ENCODE measurements at regions not wholly inside any gene's neighbourhood (a gene's known extent, or its start where the extent isn't known, plus 50 kb on each side); places are given as distances from the start of the nearest gene placed in this dataset.
"Not testable (repeated sequence)": the region's sequence is repeated elsewhere in the genome, so short reads cannot be mapped to it uniquely, and the experiment has no call there.

DNA sequence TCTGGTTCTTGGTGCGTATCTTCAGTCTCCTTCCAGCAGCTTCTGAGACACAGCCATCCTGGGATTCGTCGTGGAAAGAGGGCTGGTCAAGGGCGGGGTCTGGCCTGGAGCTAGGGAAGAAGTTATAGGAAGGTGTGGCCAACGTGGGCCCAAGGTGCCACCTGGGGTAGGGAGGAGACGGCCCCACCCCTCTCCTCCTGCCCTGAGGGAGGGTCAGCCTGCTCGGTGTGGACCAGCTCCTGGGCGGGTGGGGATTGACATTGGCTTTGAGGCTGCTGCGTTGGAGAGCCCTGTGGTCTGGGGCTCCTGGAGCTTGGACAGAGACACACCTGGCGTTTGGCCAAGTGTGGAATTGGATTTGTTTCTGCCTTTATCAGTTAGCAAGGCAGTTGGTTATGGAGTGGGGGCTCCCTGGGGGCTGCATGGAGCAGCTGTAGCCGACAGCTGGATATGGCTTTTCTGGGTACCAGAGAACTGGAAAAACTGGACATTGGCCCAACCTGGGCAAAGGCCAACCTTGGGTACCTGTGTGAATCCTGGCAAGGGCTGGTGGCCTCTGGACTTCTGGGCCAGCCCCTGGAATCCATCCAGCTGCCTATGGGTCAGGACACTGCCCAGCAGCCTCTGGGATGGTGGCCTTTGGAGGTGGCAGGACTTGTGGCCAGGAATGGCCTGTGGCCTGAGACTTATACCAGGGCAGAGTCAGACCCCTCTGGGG, 75.7 kb upstream of the PPP1R26 start:
- DNase-seq: peak in 2 of 3 donors; percentile 3 to 11

DNA sequence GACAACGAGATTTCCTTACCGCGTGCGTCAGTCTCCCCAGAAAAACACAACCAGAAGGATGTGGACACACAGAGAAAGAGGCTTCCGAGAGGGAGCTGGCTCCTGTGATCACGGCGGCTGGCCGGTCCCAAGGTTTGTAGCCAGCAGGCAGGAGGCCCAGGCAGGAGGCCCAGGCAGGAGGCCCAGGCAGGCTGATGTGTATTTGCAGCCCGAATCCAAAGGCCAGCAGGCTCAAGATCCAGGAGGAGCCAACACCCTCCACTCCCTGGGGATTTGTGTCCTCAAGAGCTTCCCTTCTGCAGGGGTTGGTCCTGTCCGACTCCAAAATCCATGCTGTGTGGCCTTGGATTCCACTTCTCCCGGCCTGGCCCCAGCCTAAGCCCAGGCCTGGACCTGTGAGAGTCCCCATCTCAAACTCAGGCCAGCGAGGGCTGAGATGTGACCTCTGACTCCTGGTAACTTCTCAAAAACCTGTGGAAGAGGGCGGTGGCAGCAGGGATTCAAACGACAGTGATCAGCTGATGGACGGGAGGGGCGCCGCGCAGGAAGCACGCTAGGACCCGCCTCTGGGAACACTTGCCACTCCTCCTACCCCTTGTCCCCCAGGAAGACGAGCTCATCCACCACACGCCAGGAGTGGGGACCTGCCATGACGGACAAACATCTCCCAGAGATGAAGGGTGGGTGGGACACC, 75.0 kb upstream of the PPP1R26 start:
- DNase-seq: no peak

DNA sequence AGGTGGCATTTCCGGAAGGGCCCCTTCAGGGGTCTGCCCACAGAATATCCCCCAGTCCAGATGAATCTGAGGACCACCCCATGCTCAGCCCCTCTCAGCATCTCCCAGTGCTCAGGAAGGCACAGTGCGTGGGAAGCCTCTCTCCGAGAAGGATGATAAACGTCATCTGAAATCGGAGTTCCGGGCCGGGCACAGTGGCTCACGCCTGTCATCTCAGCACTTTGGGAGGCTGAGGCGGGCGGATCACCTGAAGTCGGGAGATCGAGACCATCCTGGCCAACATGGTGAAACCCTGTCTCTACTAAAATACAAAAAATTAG, 74.5 kb upstream of the PPP1R26 start:
- DNase-seq: not testable (repeated sequence)

DNA sequence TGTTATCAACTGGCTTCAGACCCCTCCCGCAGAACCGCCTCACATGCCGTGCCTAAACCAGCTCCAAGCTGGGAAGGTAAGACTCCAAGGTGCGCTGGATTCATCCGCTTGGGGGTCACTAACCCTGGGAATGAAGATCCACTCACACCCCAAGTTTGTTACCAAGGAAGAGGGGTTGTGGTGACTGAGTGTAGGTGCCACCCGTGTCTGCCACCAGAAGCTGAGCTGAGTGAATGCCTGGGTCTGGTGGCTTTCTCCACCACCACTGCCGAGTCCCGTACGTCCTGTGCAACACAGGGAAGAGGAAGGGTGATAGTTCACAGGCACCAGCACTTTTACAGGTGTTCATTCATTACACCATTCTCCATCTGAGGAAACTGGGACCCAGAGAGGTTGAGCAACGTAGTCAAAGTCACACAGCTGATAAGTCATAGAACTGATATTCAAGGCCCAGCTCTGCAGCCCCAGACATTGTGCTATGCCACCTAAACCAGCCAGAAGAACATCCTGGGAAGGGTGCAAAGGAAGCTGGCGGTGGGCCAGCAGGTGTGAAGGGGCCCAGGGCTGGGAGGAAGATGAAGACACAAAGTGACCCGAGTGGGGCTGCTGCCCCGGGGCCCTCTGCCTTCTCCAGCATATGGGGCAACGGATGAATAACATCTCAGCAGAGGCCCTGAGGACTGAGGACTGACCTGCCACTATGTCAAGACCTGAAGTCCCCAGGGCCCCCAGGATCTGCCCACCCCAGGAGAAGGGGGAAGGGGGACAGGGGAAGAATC, 70.9 kb upstream of the PPP1R26 start:
- DNase-seq: no peak

DNA sequence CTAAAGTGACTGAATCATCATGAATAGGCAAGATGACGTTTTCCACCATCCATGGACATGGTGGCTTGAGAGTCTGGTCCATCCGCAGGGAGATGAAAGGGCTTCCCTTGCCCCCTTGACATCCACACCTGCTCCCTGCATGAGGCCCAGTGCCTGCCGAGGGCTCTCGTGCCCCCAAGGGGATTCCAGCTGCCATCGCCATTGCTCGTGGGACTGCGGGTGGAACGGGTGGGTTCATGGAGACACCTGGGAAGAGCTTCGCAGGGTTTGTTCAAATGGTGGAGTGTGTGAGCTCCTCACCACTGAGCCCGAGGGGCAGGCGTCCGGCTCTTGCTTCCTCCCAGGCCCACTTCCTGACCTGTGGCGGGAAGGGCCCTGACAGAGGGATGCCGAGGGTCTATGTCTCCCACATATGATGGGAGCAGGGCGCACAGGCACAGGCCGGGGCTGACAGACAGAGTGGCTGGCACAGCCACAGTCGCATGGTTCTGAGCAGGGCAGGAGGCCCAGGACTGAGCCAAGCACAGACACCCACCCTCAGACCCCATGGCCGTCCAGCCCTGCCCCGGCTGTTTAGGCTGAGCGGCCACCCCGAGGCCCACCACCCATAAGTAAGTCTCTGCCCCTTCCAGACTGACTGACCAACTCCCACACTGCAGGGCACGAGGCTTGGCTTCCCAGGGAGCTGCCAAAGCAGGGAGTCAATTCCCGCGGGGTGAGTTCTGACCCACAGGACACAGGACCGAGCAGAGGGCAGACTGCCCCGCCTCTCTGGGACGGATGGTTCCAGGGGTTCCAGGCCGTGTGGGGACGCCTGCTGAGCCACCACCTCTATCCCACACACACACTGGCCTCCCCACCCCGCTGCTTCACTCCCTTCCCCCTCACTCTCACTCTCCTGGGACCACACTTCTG, 70.0 kb upstream of the PPP1R26 start:
- no peak for DNase-seq

DNA sequence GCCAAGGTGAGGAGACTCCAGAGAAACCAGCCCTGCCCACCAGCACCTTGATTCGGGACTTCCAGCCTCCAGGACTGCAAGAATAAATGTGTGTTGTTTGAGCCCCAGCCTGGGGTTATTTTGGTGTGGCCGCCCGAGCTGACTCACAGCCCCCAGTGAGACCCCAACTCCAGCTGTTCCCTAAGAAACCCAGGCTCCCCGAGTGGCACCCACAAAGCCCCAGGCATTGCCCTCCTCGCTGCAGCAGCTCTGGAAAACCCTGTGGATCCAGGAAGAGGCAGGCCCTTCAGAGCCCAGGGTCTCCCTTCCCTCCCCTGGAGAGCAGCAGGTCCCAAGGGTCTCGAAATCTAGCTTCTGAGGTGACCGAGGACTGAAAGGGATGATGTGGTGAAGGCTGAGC, 69.2 kb upstream of the PPP1R26 start:
- no peak for DNase-seq

DNA sequence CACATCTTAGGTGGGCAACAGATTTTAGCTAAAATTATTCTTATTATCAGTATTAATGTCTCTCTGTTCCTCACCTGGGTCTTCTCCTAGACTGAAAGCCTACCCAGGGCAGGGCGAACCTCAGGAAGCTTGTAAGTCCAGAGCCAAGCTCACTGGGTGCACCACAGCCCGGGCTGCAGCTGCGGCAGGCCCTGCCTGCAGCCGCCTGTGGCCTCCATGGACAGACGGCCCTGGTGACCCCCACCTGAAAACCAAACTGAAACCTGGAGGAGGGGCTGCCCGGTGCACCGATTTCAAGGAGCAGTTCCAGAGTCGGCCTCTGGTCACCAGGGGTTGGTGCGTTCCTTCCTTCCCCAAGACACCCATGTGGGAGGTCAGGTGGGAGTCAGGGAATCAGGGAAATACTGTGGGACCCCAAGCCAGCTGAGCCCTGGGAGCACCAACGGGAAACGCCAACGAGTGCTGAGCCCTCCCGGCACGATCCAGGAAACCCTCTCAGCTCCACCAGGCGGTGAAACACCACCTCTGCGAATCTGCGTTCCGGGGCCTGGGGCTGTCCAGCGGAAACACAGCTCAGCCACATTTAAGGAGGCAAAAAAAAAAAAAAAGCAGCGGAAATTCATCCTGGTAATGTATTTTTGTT, 68.6 kb upstream of the PPP1R26 start:
- no peak for DNase-seq

DNA sequence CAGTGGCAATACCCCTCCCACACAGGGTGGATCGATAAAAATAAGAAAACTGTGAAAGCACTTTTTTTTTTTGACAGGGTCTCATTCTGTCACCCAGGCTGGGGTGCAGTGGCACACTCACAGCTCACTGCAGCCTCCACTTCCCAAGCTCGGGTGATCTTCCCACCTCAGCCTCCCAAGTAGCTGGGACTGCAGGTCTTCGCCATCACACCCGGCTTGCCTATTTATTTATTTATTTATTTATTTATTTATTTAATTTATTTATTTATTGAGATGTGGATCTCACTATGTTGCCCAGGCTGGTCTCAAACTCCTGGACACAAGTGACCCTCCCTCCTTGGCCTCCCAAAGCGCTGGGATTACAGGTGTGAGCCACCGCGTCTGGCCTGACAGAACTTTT, 68.0 kb upstream of the PPP1R26 start:
- DNase-seq: not testable (repeated sequence)

DNA sequence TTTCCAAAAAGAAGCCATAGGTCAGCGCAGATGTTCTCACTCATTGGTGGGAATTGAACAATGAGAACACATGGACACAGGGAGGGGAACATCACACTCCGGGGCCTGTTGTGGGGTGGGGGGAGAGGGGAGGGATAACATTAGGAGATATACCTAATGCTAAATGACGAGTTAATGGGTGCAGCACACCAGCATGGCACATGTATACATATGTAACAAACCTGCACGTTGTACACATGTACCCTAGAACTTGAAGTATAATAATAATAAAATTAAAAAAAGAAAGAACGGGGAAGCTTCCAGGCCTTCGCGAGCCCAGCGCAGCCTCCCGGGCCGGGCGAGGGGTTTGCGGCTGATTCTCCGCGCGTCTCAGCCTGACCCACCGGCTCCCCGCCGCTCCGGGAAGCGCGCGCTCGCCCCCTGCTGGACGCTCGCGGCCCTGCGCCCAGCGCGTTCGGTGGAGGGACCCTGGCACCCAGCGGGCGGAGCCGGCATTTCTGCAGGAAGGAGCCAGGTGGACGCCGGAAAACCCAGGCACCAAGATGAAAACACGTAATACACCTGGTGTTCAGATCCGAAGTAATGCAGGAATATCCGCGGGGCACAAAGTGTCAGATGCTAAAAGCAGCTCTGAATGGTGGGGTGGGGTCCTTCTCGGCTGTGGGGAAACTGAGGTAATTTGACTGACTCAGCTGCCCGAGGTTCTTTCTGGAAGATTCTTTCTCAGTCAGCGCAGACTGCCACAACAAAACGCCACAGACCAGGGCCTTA, 67.1 kb upstream of the PPP1R26 start:
- DNase-seq: peak; percentile 42 to 81 (median 80)

DNA sequence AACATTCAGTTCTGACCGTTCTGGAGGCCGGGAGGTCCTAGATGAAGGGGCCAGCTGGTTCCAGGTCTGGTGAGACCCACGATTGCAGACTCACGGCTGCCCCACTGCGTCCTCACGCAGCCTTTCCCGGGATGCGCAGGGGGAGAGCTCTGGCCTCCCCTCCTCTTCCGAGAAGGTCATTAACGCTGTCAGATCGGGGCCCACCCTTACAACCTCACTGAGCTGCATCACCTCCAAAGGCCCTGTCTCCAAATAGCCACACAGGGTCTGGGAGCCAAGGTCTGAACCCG, 66.6 kb upstream of the PPP1R26 start:
- no peak for DNase-seq

DNA sequence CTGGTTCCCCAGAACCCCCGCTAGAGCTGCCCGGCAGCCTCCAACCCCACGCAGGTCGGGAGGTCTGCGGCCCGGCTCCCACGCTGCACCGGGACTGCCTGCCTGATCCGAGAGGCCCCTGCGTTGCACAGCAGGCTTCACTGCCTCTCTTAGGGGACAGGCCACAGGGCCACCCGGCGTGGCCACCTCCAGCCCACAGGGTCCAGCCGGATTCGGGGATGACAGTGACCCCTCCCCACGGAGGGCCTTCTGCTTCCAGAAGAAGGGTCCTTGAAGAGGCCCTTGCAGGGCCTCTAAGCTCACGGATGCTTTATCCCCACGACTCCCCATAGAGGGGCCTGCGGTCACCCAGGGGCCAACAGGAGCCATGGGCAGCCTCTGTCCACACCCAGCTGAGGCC, 66.1 kb upstream of the PPP1R26 start:
- DNase-seq: no peak

DNA sequence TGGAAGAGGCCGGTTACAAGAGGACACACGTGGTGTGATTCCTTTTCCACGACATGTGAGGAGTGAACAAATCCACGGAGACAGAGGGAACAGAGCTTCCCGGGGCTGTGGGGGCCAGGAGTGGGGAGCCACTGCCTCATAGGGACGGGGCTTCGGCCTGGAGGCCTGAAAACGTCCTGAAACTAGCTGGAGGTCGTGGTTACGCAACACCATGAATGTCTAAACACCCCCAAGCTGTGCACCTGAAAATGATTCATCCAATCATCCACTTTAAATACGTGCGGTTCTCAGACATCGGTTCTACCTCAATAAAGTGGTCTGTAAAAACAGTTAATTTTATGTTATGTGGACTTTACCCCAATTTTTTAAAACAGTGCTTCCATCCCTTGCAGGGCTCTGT, 65.3 kb upstream of the PPP1R26 start:
- no peak for DNase-seq

DNA sequence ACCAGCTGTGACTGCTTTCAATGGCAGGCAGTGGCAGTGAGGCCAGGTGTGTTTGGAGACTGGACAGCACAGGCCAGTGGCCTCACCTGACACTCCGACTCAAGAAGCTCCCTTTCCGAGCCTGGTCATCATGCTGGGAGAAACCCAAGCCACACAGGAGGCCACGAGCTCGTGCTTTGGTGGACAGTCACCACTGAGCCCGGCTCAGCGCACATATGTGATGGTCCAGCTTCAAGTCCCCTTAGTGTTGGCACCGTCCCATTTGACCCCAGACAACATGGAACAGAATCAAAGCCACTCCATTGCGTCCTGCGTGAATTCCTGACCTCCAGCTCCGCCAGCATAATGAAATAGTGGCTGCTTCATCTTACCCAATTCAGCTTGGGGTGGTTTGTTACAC, 64.0 kb upstream of the PPP1R26 start:
- DNase-seq: no peak

DNA sequence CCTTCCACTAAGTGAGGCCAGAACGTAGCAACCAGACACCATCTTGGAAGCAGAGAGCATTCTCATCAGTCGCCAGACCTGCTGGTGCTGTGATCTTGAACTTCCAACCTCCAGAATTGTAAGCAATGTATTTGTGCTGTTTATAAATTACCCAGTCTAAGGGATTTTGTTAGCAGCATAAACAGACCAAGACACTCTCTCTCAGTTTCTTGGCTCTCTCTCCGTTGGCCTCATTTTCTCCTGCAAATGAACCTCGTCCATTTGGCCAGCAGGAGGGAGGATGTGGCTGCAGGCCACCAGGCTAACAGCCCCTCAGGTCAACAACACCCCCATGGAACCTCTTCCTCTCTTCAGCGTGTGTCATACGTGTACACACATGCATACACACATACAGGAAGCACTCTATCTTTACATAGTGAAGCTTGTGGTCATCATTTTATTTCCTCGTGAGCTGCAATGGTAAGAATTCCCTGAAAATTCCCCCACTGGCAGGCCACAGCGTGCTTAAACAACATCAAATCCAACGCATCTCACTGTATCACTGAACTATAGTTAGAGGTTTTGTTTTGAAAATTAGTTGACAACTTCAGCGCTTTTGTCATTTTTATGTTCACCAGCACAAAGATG, 62.8 kb upstream of the PPP1R26 start:
- no peak for DNase-seq

DNA sequence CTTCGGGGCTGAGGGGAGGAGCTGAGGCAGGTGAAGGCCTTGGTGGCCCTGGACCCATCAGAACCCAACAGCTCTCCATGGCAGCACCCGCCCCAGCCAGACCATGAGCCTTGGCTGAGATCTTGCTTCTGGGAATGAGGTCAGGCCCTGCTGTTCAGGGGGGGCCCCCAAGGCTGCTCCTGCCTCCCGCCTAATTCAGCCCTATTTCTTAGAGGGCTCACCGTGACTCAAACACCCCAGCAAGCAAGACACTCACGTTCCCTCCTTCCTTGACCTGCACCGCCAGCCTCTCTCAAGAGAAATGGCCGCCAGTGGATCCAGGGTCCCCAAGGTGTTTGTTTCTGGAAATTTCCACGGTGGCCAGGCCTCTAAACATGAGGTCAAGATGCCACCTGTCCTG, 61.4 kb upstream of the PPP1R26 start:
- DNase-seq: no peak

DNA sequence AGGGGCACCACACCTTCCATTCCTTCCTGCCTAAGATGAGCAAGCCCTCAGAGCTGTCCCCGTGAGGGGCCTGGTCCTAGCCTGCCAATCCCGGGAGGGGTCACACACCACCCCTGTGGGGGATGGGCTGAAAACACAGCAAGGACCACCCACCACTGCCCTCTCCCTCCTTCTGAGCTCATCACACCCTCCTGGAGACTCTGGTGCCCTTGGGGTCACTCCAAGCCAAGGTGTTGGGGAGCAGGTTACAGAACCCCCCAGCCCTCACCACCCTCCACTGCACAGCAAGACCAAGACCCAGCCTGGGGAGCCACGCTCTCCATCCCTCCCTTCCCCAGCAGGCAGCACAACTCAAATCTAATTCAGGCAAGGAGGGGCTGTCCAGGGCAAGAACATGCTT, 60.5 kb upstream of the PPP1R26 start:
- DNase-seq: no peak

DNA sequence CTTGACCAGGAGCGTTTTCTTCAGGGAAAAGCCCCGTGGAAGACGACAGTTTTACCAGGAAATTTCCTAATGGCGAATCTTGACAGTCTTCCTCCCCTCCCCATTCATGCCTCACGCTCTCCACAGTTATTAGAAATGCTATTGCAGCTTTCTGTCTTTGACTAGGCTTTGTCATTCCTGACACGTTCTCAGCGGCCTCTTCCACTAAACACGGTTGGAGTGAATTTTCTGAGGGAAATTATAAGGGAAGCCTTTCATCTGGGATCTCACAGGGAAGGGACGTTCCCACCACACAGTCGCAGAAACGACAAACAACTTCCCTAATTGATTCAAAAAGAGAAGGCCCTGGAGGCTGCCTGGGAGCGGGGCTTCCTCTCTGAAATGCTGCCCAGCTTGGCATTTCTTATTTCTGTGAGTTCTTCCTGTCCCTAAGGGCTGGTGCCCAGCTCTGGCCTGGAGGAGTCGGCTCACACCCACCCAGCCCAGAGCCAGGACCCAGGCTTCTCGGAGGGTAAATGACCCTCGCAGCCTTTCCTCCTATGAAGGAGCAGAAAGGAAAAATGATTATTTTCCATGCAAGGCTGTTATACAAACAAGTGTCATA, 57.1 kb upstream of the PPP1R26 start:
- no peak for DNase-seq

DNA sequence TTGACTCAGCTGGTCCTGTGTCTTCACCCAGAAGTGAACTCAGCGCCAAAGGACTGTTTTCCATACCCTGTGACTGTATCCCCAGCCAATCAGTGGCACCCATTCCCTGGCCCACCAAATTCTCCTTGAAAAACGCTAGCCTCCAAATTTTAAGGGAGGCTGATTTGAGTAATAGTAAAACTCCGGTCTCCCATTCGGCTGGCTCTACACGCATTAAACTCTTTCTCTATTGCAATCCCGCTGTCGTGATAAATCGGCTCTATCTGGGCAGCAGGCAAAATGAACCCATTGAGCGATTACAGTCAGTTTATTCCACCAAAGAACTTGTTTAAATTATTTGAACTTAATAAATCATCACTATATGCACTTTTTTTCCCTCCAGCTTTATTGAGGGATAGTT, 55.9 kb upstream of the PPP1R26 start:
- DNase-seq: no peak
